Renal pelvis (tissue), 1 donor: ENCODE measurements at regions not wholly inside any gene's neighbourhood (a gene's known extent, or its start where the extent isn't known, plus 50 kb on each side); places are given as distances from the start of the nearest gene placed in this dataset.

ENCODE experiments used
- DNase-seq: peaks from one replicate; pipeline ENCODE4 v3.0.0-alpha.2; 2013

DNA sequence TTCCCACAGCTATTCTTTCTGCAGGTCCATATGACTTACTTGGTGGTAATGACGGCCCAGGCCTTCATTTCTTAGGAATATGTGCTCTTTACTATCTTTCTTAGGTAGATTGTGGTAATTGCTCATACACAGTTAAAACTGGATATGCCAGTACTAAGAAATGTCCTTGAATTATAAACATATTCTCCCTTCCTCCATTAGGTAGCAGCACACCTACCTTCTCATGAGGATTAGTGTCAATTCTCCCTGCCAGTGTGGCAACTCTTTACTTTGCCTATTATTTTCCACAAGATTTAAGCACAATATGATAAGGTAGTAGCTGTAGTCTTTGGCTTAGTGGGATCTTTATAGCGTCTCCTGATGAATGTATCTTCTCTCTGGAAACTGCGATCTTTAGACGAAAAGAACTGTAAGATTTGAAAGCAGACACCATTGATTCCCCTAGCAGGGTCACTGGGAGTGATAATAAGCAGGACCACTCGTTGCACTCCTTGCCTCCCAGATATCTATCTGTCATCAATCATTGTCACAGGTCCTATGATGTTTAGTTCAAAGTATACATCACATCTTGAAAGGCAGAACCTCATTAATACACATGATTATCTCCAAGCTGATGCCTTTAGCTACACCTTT, 1240.7 kb downstream of the C4orf33 start:
- DNase-seq, result no peak

- DNase-seq, result no peak
Observed at GRCh38 chr4:130338851-130339250, 1242.9 kb downstream of the C4orf33 start.

DNA sequence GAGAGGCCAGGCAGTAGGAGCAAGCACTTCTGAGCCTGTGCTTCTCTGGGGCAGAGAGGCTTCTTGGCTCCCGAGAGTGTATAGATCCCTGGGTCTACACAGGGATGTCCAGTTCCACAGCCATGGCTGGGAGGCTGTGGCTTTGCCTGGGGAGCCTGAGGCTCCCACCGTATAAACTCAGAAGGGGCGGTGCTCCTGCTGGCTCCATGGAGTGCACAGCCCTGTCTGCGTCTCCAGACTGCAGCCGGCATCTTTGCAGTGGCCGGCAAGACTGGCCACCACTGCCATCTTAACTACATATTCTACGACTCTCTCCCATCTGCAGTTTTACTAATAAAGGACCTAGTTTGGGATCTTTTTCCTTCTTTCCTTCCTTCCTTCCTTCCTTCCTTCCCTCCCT, 1253.8 kb downstream of the C4orf33 start:
- no peak for DNase-seq

GRCh38 chr4:130356873-130357272, 1260.9 kb downstream of the C4orf33 start:
- no peak for DNase-seq

- no peak for DNase-seq
Observed at GRCh38 chr4:130359542-130359941, 1263.6 kb downstream of the C4orf33 start.

DNA sequence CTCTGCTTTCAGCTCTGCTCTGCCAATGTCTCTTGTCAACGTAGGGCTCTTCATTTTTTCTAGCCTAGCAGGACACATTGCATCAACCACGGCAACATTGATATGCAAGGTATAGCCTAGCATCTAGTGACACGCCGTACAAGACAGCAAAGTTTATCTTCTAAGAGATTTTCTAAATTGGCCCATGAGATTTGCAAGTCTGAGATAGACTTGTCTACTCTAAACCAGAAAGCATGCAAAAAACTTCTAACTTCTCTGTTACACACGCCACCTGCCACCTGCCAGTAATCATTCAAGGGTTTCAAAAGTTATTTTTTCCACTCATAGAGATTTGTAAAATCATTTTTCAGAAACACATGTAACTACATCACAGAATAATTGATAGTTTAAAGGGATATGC, 1265.7 kb downstream of the C4orf33 start:
- no peak for DNase-seq

GRCh38 chr4:130368668-130369067, 1272.7 kb downstream of the C4orf33 start:
- DNase-seq, result no peak

- peak; percentile 1 for DNase-seq
Observed at GRCh38 chr4:130393231-130393630, 1297.3 kb downstream of the C4orf33 start.

DNA sequence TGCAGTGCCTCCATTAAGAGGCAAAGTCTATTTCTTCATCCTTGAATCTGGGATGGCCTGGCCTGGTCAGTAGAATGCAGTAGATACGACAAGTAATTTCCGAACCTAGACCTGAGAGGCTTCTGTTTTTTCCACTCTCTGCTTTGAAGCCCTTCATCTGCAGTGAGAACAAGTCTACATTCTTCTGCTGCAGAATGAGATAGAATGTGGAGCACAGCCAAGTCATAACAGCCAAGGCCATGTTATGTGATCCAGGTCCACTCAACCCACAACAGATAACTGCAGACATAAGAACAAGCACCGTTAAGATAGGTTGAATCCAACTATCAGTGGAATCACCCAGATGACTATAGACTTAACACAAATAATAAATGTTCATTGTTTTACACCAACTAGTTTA, 1297.7 kb downstream of the C4orf33 start:
- DNase-seq, result no peak

- DNase-seq, result no peak
Observed at GRCh38 chr4:130395871-130396270, 1299.9 kb downstream of the C4orf33 start.

DNA sequence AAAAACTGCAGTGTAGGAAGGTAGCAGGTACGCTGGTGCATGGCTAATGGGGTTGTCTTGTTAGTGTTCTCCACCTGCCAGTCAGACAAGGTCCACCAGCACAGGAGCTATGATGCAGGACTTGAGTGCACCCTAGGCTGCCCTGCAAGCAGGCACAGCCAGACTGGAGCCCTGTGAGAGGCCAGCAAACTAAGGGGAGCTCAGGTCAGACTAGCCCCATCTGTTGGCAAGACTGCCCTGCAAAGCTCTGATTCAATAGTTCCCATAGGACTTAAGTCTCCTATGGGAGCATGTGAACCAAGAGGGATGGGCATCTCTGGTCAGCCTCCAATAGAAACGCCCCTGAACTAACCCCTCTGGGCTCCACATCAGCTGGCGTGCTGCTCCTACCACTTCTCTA, 1307.3 kb downstream of the C4orf33 start:
- no peak for DNase-seq

- DNase-seq, result no peak
Observed at GRCh38 chr4:130416228-130416627, 1320.3 kb downstream of the C4orf33 start.

DNA sequence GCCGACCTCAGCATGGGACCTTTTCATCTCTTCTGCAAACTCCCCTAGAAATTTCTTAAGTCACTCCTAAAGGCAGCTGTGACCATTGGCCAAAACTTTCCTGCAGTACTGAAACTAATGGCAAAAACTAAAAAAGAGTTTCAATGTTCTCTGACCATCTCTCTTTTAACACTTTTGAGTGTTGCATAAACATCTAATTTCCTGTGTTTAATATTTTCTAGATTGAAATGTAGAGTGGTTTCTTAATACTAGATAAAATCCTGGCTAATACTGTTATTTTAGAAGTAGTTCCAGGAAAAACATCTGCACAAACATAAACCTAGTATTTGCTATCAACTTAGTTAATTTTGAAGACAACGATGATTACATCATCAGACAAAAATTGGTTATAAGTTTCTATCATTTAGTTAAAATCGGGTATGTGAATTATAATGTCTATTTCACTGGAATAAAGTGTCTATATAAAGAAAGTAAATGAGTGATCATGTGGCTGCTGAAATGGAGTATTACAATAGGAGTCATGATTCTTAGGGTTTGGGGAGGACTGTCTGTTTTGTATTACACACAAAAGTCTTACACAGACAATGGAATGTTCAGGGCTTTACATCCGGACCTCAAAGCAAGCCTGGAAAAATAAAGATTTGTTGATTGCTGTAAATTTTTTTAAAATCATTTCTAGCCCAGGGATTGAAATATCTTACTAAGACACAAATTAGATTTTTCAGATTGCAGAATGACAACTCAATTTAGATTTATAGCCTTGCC, 1323.4 kb downstream of the C4orf33 start:
- no peak for DNase-seq

DNA sequence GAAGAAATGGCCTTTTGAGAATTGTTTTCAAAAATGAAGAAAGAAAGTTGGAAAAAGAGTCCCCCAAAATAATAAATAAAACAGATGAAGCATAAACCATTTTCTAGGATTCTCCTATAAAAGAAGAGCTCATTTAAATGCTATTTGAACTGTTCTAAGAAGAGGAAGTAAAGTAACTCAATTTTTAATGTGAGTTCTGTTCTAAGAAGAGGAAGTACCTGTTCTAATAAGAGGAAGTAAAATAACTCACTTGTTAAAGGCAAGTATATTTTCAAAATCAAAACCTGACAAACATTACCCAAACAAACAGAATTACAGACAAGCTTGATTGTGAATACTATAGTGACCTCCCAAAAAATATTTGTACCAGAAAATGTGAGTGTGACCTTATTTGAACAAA, 1326.3 kb downstream of the C4orf33 start:
- DNase-seq, result no peak

- DNase-seq, result no peak
Observed at GRCh38 chr4:130424211-130424610, 1328.3 kb downstream of the C4orf33 start.

DNA sequence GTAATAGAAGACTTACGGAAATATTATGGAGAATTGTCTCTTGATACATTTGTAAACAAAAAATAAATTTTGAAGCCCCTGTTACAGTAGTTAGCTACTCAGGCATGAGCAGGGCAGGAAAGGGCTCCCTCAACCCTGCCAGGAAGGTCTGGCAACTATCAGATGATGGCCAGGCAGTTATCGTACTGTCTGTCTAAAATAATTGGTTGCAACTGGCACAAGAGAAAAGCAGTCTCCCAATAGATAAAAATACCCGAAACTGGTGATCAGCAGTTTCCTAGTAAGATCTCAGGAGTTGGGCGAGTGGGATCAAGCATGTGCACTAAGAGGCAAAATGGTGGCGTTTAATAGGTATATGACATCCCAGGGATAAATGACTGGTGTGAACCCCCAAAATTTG, 1336.3 kb downstream of the C4orf33 start:
- DNase-seq, result no peak

DNA sequence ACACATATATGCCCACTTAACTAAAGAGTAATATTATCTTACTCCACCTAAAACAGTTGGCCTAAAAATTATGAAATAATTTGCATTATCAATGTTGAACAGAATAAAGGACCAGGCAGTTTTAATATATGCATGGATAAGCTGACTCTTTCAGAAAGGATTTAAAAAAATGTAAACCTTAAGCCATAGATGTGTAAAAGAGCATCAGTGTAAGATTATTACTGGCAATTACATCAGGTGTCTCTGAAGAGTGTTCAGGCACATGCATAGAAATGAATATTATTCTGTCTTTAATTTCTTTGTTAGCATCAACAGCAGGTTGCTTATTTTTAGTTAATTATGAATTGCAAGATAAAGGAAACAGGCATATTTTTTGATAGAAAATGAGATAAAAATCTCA, 1353.8 kb downstream of the C4orf33 start:
- no peak for DNase-seq

- no peak for DNase-seq
Observed at GRCh38 chr4:130468340-130468739, 1372.4 kb downstream of the C4orf33 start.

GRCh38 chr4:130478406-130478805, 1382.5 kb downstream of the C4orf33 start:
- DNase-seq, result no peak

GRCh38 chr4:130479020-130479419, 1383.1 kb downstream of the C4orf33 start:
- no peak for DNase-seq

DNA sequence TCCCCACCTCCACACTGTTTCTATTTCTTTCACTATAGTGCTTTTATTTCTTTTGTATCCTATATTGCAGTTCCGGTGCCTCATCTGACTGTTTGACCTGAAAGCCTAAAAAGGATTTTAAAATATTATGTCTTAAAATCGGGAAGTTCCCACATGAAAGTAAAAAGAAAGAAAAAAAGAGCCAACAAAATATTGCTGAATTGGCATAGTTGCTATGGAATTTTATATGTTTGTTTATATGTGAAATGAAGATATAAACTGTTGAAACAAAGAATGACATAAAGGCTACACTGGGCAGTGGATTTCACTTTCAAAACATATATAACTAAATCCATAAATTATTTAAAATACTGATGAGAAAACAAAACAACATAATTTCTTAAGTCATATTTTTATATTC, 1383.7 kb downstream of the C4orf33 start:
- no peak for DNase-seq

GRCh38 chr4:130484826-130485225, 1388.9 kb downstream of the C4orf33 start:
- DNase-seq, result no peak

- no peak for DNase-seq
Observed at GRCh38 chr4:130485371-130485770, 1389.4 kb downstream of the C4orf33 start.

DNA sequence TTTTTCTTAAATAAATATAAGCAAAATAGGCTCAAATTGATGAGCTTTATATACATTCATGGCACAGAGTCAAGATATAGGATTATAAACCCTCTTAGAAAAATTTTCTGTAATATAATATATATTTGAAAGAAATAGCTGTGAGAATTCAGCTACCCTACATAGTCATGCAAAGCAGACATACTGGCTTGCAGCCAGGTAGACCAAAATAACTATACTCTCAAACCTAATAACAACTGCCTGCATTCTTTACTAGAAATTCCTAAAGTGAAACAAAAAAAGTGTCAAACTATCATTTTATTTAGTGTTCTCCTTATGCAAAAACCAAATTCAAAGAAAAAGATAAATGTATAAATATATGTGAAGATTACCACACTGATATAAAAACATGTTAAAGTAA, 1390.2 kb downstream of the C4orf33 start:
- DNase-seq, result no peak
